MM.1S (cell line): ENCODE measurements at regions not wholly inside any gene's neighbourhood (a gene's known extent, or its start where the extent isn't known, plus 50 kb on each side); places are given as distances from the start of the nearest gene placed in this dataset.

Experiments
- EZH2 ChIP-seq: fragments of 300-600 bp; sonication (generic); optimal IDR thresholded peaks from 2 replicates; pipeline ENCODE3; 2017; ENCODE audit warnings: low read depth, mild to moderate bottlenecking, antibody characterized with exemption, low read length, mixed read lengths
- TF ChIP-seq, protein P1 (sequence below): fragments of 300-600 bp; sonication (generic); IDR thresholded peaks from 2 replicates; pipeline ENCODE4 v1.5.1; 2016; ENCODE audit warnings: antibody characterized with exemption, low read length, mixed read lengths

GRCh38 chr10:85311613-85312337 lies 983.4 kb downstream of the CCSER2 start:
- TF ChIP-seq, protein P1, sequence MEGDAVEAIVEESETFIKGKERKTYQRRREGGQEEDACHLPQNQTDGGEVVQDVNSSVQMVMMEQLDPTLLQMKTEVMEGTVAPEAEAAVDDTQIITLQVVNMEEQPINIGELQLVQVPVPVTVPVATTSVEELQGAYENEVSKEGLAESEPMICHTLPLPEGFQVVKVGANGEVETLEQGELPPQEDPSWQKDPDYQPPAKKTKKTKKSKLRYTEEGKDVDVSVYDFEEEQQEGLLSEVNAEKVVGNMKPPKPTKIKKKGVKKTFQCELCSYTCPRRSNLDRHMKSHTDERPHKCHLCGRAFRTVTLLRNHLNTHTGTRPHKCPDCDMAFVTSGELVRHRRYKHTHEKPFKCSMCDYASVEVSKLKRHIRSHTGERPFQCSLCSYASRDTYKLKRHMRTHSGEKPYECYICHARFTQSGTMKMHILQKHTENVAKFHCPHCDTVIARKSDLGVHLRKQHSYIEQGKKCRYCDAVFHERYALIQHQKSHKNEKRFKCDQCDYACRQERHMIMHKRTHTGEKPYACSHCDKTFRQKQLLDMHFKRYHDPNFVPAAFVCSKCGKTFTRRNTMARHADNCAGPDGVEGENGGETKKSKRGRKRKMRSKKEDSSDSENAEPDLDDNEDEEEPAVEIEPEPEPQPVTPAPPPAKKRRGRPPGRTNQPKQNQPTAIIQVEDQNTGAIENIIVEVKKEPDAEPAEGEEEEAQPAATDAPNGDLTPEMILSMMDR: no peak
- no peak for TF ChIP-seq EZH2
